ENCODE measurements at regions not wholly inside any gene's neighbourhood (a gene's known extent, or its start where the extent isn't known, plus 50 kb on each side); places are given as distances from the start of the nearest gene placed in this dataset.

DNA sequence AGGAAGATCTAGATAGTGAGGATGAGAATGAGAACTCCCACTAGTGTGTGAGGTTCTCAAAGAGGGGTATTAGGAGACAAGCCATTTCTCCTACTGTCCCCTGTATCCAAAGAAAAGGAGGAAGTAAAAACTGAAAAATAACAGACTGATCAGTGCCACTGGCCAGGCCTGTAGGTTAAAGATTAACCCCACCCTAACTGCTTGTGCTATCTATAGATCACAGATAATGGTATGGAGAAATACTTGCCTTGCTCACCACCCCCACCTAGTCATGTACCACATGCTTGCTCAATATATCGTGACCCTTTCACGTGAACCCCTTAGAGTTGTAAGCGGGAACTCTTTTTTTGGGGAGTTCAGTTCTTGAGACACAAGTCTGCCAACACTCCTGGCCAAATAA is 519.7 kb upstream of the FRG2C start:
- Histone ChIP-seq H3K27ac (no peak overlapping the region), H3K36me3 (no peaks in the 10 kb centered on the region), H3K4me1 (no peaks in the 10 kb centered on the region), H3K9me3 (no peaks in the 10 kb centered on the region), H3K4me3 (no peak overlapping the region), H3K27me3 (no peaks in the 10 kb centered on the region)
- TF ChIP-seq, protein P1, sequence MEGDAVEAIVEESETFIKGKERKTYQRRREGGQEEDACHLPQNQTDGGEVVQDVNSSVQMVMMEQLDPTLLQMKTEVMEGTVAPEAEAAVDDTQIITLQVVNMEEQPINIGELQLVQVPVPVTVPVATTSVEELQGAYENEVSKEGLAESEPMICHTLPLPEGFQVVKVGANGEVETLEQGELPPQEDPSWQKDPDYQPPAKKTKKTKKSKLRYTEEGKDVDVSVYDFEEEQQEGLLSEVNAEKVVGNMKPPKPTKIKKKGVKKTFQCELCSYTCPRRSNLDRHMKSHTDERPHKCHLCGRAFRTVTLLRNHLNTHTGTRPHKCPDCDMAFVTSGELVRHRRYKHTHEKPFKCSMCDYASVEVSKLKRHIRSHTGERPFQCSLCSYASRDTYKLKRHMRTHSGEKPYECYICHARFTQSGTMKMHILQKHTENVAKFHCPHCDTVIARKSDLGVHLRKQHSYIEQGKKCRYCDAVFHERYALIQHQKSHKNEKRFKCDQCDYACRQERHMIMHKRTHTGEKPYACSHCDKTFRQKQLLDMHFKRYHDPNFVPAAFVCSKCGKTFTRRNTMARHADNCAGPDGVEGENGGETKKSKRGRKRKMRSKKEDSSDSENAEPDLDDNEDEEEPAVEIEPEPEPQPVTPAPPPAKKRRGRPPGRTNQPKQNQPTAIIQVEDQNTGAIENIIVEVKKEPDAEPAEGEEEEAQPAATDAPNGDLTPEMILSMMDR (IDR thresholded peaks at IDR 0.05 in 4 of 5, conservative IDR thresholded peaks at IDR 0.05 in 1 of 5): no peak
- TF ChIP-seq POLR2A (IDR thresholded peaks at IDR 0.05): no peak
- in situ Hi-C loops (cut with MboI; ENCODE audit: low sequenced_read_pairs in 4 of 4): no loop called here
- ATAC-seq: no peak
- intact Hi-C loops (cut with DNase I; ENCODE audit: low total_unique reads): no loop called here
- DNase-seq: no peak

DNA sequence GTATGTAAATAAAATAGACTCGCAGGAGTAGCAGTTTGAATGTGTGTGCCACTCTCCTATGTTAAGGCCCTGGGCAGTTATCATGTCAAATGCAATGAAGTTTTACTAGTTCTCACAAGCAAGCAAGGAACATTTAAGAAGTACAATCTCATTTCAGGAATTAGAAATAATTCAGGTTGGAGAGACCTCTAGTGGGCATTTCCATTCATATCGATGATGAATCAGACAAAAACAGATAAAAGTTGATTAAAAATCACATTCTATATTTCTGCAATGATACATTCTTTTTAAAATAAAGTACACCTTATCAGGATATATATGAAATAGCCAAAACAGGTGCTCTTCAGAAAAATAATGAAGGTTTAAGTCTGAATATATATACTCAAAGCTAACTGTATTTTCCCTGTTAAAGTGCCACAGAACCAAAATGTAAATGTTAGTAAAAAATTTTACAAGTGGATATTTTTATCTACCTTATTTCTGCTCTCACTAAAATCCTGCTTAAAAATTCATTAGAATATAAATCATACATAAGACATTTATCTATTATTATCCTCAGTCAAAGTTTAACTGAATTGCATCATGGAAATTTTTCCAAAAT is 492.4 kb upstream of the FRG2C start:
- Histone ChIP-seq H3K27me3 (no peaks in the 10 kb centered on the region), H3K36me3 (no peaks in the 10 kb centered on the region), H3K4me1 (no peaks in the 10 kb centered on the region), H3K4me3 (no peak overlapping the region), H3K27ac (no peak overlapping the region), H3K9me3 (no peaks in the 10 kb centered on the region)
- in situ Hi-C loops (cut with MboI; ENCODE audit: low sequenced_read_pairs in 4 of 4): no loop called here
- intact Hi-C loops (cut with DNase I; ENCODE audit: low total_unique reads): no loop called here
- no peak for DNase-seq
- no peak for ATAC-seq
- TF ChIP-seq POLR2A (IDR thresholded peaks at IDR 0.05): no peak
- TF ChIP-seq, protein P1 (IDR thresholded peaks at IDR 0.05 in 4 of 5, conservative IDR thresholded peaks at IDR 0.05 in 1 of 5): no peak

DNA sequence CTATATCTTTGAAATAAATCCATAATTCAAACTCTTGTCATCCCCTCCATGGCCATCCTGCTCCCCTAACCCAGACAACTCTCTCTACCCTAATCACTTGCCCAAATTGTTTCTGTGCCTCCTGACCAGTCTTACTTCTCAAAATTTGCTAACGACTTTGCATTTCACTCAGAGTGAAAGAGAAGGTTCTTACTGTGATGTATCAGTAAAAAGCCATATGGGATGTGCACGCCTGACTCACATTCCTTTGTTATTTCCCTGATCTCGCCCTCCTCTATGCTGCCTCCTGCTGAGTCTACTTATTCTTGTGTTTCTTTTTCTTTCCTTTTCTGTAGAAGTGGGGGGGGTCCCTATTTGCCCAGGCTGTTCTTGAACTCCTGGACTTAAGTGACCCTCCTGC is 487.2 kb upstream of the FRG2C start:
- no peak for TF ChIP-seq POLR2A (IDR thresholded peaks at IDR 0.05)
- TF ChIP-seq, protein P1 (IDR thresholded peaks at IDR 0.05 in 4 of 5, conservative IDR thresholded peaks at IDR 0.05 in 1 of 5): no peak
- intact Hi-C loops (cut with DNase I; ENCODE audit: low total_unique reads): no loop called here
- no peaks in the 10 kb centered on the region for H3K4me1 ChIP-seq
- in situ Hi-C loops (cut with MboI; ENCODE audit: low sequenced_read_pairs in 4 of 4): no loop called here
- no peaks in the 10 kb centered on the region for H3K36me3 ChIP-seq
- H3K27ac ChIP-seq: no peak overlapping the region
- no peaks in the 10 kb centered on the region for H3K27me3 ChIP-seq
- H3K9me3 ChIP-seq: no peaks in the 10 kb centered on the region
- DNase-seq (no peak), ATAC-seq (no peak)
- no peak overlapping the region for H3K4me3 ChIP-seq

DNA sequence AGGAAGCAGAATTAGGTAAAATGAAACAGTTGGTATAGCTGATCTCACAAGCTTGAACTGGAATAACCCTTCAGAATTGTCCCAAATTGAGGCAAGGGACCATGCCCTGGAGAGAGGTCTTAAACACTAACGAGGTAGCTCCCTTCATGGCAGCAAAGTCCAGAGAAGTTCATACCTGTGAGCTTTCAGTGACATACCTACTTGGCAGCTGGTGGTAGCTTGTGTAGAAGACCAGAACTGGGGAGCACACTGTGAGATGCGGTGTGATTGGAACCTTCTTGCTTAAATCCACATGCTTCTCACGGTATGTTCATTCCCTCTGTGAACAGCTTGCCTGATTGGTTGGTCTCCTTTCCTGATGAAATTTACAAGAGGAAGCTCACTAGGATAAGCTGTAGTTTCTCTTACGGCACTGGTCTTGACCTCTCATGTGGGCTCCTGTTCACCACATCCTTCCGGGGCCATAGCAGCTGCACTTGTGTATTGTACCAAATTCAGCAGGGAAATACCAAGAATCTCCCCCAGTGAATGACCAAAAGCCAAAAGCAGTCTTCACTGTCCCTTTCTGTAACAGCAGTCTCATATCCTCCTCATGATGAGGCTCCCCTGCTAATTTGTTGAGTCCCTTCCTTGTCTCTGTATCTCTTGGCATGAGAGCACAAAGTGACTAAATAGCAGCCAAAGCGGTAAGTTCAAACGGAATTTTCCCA is 483.7 kb upstream of the FRG2C start:
- no peaks in the 10 kb centered on the region for H3K27me3 ChIP-seq
- no peaks in the 10 kb centered on the region for H3K4me1 ChIP-seq
- intact Hi-C loops (cut with DNase I; ENCODE audit: low total_unique reads): no loop called here
- no peak overlapping the region for H3K27ac ChIP-seq
- TF ChIP-seq POLR2A (IDR thresholded peaks at IDR 0.05): no peak
- TF ChIP-seq, protein P1 (IDR thresholded peaks at IDR 0.05 in 4 of 5, conservative IDR thresholded peaks at IDR 0.05 in 1 of 5): no peak
- H3K9me3 ChIP-seq: no peaks in the 10 kb centered on the region
- no peak overlapping the region for H3K4me3 ChIP-seq
- in situ Hi-C loops (cut with MboI; ENCODE audit: low sequenced_read_pairs in 4 of 4): no loop called here
- no peaks in the 10 kb centered on the region for H3K36me3 ChIP-seq
- DNase-seq (no peak), ATAC-seq (no peak)
